ENCODE measurements at regions not wholly inside any gene's neighbourhood (a gene's known extent, or its start where the extent isn't known, plus 50 kb on each side); places are given as distances from the start of the nearest gene placed in this dataset.

GRCh38 chr4:81971637-81972381 is 402.0 kb downstream of the HNRNPD start:
- 75 to 82% methylated on average over 2 to 3 of the region's 4 CpGs for WGBS, 2 donors
- H3K9me3 ChIP-seq: no peaks in the 10 kb centered on the region
- no peaks in the 10 kb centered on the region for H3K4me1 ChIP-seq
- H3K36me3 ChIP-seq: no peaks in the 10 kb centered on the region
- intact Hi-C loops (cut with DNase I): no loop called here
- H3K27me3 ChIP-seq: no peaks in the 10 kb centered on the region
- no peak for DNase-seq
- no peak overlapping the region for H3K27ac ChIP-seq
- no peak overlapping the region for H3K4me3 ChIP-seq
- TF ChIP-seq POLR2A (IDR thresholded peaks at IDR 0.05) (no peak), CTCF (IDR thresholded peaks at IDR 0.05) (no peak)

- no peaks in the 10 kb centered on the region for H3K27me3 ChIP-seq
- H3K9me3 ChIP-seq: no peaks in the 10 kb centered on the region
- no peaks in the 10 kb centered on the region for H3K36me3 ChIP-seq
- intact Hi-C loops (cut with DNase I): no loop called here
- no peak for DNase-seq
- 80 to 96% methylated on average over 1 of the region's 1 CpG for WGBS, 2 donors
- H3K4me3 ChIP-seq: no peak overlapping the region
- no peaks in the 10 kb centered on the region for H3K4me1 ChIP-seq
- no peak for TF ChIP-seq CTCF (IDR thresholded peaks at IDR 0.05)
- H3K27ac ChIP-seq: no peak overlapping the region
Measured at GRCh38 chr4:81971061-81971460, 402.7 kb downstream of the HNRNPD start.

GRCh38 chr4:81970454-81970853 is 403.3 kb downstream of the HNRNPD start:
- no peak overlapping the region for H3K4me3 ChIP-seq
- no peak for DNase-seq
- H3K27me3 ChIP-seq: no peaks in the 10 kb centered on the region
- no peak for TF ChIP-seq POLR2A (IDR thresholded peaks at IDR 0.05)
- no peak overlapping the region for H3K27ac ChIP-seq
- H3K36me3 ChIP-seq: no peaks in the 10 kb centered on the region
- H3K9me3 ChIP-seq: no peaks in the 10 kb centered on the region
- H3K4me1 ChIP-seq: no peaks in the 10 kb centered on the region
- WGBS, 2 donors: 90 to 94% methylated on average over 1 of the region's 1 CpG
- intact Hi-C loops (cut with DNase I): no loop called here

- Histone ChIP-seq H3K27ac (no peak overlapping the region), H3K4me1 (no peaks in the 10 kb centered on the region), H3K36me3 (no peaks in the 10 kb centered on the region), H3K27me3 (no peaks in the 10 kb centered on the region), H3K9me3 (no peaks in the 10 kb centered on the region), H3K4me3 (no peak overlapping the region)
- DNase-seq: no peak
- TF ChIP-seq POLR2A (IDR thresholded peaks at IDR 0.05): no peak
- TF ChIP-seq CTCF (IDR thresholded peaks at IDR 0.05): no peak
- intact Hi-C loops (cut with DNase I): no loop called here
- WGBS, 2 donors: 49 to 67% methylated on average over 2 of the region's 2 CpGs
Measured at GRCh38 chr4:81966676-81967075, 407.1 kb downstream of the HNRNPD start.

GRCh38 chr4:81965911-81966310 is 407.9 kb downstream of the HNRNPD start:
- Histone ChIP-seq H3K4me1 (no peaks in the 10 kb centered on the region), H3K36me3 (no peaks in the 10 kb centered on the region), H3K27ac (no peak overlapping the region), H3K4me3 (no peak overlapping the region), H3K27me3 (no peaks in the 10 kb centered on the region), H3K9me3 (no peaks in the 10 kb centered on the region)
- no peak for DNase-seq
- TF ChIP-seq POLR2A (IDR thresholded peaks at IDR 0.05) (no peak), CTCF (IDR thresholded peaks at IDR 0.05) (no peak)
- WGBS, 2 donors: 69% methylated on average over 5 of the region's 5 CpGs
- intact Hi-C loops (cut with DNase I): no loop called here

- WGBS, 2 donors: 71 to 93% methylated on average over 1 of the region's 1 CpG
- Histone ChIP-seq H3K4me1 (no peaks in the 10 kb centered on the region), H3K9me3 (no peaks in the 10 kb centered on the region), H3K27ac (no peak overlapping the region), H3K27me3 (no peaks in the 10 kb centered on the region), H3K4me3 (no peak overlapping the region), H3K36me3 (no peaks in the 10 kb centered on the region)
- no peak for DNase-seq
- no peak for TF ChIP-seq POLR2A (IDR thresholded peaks at IDR 0.05)
- no peak for TF ChIP-seq CTCF (IDR thresholded peaks at IDR 0.05)
- intact Hi-C loops (cut with DNase I): no loop called here
Measured at GRCh38 chr4:81965454-81965853, 408.3 kb downstream of the HNRNPD start.

Data from esophagus squamous epithelium (tissue), 5 donors.